HG03045 (cell line): ENCODE measurements at regions not wholly inside any gene's neighbourhood (a gene's known extent, or its start where the extent isn't known, plus 50 kb on each side); places are given as distances from the start of the nearest gene placed in this dataset.

ENCODE experiments used
- ATAC-seq: cut with Tn5 transposase; IDR thresholded peaks from one replicate; pipeline ENCODE4 v1.9.1; 2021; ENCODE audit warnings: mild to moderate bottlenecking, moderate library complexity; ENCODE audit not compliant: unreplicated experiment

- no peak for ATAC-seq
Observed at GRCh38 chr5:56520986-56521730, 288.0 kb upstream of the ANKRD55 start.

- no peak for ATAC-seq
Observed at GRCh38 chr5:56518820-56519219, 285.7 kb upstream of the ANKRD55 start.

- ATAC-seq, result no peak
Observed at GRCh38 chr5:56517011-56517416, 283.9 kb upstream of the ANKRD55 start.

- no peak for ATAC-seq
Observed at GRCh38 chr5:56516441-56516840, 283.3 kb upstream of the ANKRD55 start.

- no peak for ATAC-seq
Observed at GRCh38 chr5:56516035-56516434, 282.9 kb upstream of the ANKRD55 start.

GRCh38 chr5:56515011-56515410 is 281.9 kb upstream of the ANKRD55 start:
- ATAC-seq, result no peak

- no peak for ATAC-seq
Observed at GRCh38 chr5:56514245-56514644, 281.1 kb upstream of the ANKRD55 start.

- ATAC-seq, result no peak
Observed at GRCh38 chr5:56513141-56513540, 280.0 kb upstream of the ANKRD55 start.

GRCh38 chr5:56512313-56512996 is 279.3 kb upstream of the ANKRD55 start:
- ATAC-seq, result no peak

GRCh38 chr5:56511326-56511841 is 278.3 kb upstream of the ANKRD55 start:
- ATAC-seq, result no peak

- no peak for ATAC-seq
Observed at GRCh38 chr5:56508249-56508648, 275.1 kb upstream of the ANKRD55 start.

GRCh38 chr5:56507351-56507930 is 274.3 kb upstream of the ANKRD55 start:
- no peak for ATAC-seq

GRCh38 chr5:56506211-56506965 is 273.3 kb upstream of the ANKRD55 start:
- no peak for ATAC-seq

GRCh38 chr5:56503929-56504328 is 270.8 kb upstream of the ANKRD55 start:
- ATAC-seq, result no peak

GRCh38 chr5:56501781-56502557 is 268.8 kb upstream of the ANKRD55 start:
- no peak for ATAC-seq

- no peak for ATAC-seq
Observed at GRCh38 chr5:56499901-56500300, 266.8 kb upstream of the ANKRD55 start.

GRCh38 chr5:56499491-56499890 is 266.4 kb upstream of the ANKRD55 start:
- ATAC-seq, result no peak

GRCh38 chr5:56498759-56499395 is 265.7 kb upstream of the ANKRD55 start:
- ATAC-seq, result no peak

GRCh38 chr5:56496581-56497063 is 263.5 kb upstream of the ANKRD55 start:
- no peak for ATAC-seq

GRCh38 chr5:56494300-56494731 is 261.2 kb upstream of the ANKRD55 start:
- ATAC-seq, result no peak
